ENCODE measurements at regions not wholly inside any gene's neighbourhood (a gene's known extent, or its start where the extent isn't known, plus 50 kb on each side); places are given as distances from the start of the nearest gene placed in this dataset.
"Not testable (repeated sequence)": the region's sequence is repeated elsewhere in the genome, so short reads cannot be mapped to it uniquely, and the experiment has no call there.

DNA sequence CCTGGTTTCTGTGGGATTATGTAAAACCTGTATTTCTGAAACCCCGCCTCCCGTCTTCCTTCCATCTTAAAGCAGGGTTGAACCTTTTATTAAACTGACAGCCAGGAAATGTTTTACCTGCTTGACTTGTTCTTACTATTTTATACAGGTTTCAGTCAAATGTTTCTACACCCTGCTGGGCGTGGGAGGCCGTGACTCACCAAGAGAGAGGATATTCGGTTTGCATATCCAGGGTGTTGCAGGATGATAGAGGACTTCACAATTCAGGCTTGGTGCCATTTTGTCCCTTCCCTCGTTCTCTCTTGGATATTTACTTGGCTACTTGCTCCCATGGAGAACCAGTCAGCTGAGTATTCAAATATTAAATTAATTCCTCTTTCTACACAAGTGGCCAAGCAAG lies 69.7 kb downstream of the ARF6 start:
- peak; percentile 74 for DNase-seq (ENCODE audit: extremely low spot score)
- 85% methylated on average over 6 of the region's 6 CpGs for WGBS
- Histone ChIP-seq H3K36me3 (ENCODE audit: insufficient read depth) (no peaks in the 10 kb centered on the region), H3K4me3 (ENCODE audit: low read depth, low read length) (no peak overlapping the region), H3K27ac (ENCODE audit: low read depth) (no peak overlapping the region), H3K4me1 (ENCODE audit: insufficient read depth) (no peaks in the 10 kb centered on the region)

GRCh38 chr14:49965068-49965651 lies 72.3 kb downstream of the ARF6 start:
- H3K4me1 ChIP-seq (ENCODE audit: insufficient read depth); H3K27ac ChIP-seq (ENCODE audit: low read depth); DNase-seq (ENCODE audit: extremely low spot score); H3K36me3 ChIP-seq (ENCODE audit: insufficient read depth); H3K4me3 ChIP-seq (ENCODE audit: low read depth, low read length): not testable (repeated sequence)
- 90% methylated on average over 8 of the region's 8 CpGs for WGBS

GRCh38 chr14:49966304-49966809 lies 73.5 kb downstream of the ARF6 start:
- peak overlapping the region; percentile 3 for H3K27ac ChIP-seq (ENCODE audit: low read depth)
- DNase-seq (ENCODE audit: extremely low spot score): no peak
- H3K4me1 ChIP-seq (ENCODE audit: insufficient read depth): no peaks in the 10 kb centered on the region
- H3K4me3 ChIP-seq (ENCODE audit: low read depth, low read length): no peak overlapping the region
- 51% methylated on average over 4 of the region's 4 CpGs for WGBS
- H3K36me3 ChIP-seq (ENCODE audit: insufficient read depth): no peaks in the 10 kb centered on the region

DNA sequence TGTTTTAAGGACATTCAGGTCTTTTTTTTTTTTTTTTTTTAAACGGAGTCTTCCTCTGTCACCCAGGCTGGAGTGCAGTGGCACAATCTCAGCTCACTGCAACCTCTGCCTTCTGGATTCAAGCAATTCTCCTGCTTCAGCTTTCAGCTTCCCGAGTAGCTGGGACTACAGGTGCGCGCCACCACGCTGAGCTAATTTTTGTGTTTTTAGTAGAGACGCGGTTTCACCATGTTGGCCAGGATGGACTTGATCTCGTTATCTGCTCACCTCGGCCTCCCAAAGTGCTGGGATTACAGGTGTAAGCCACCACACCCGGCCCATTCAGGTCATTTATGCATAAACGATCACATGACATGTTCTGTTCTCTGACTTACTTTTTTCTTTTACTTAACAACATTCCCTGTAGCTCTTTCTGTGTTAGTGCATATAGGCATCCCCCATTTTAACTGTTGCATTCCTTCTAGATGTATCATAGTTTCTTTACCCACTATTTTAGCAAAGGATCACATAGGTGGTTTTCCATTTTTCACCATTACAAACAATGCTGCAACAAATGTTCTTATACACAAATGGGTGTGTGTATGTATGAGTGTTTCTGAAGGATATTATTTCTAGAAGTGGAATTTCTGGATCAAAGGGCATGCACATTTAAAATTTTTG lies 74.2 kb downstream of the ARF6 start:
- 92% methylated on average over 11 of the region's 11 CpGs for WGBS
- no peaks in the 10 kb centered on the region for H3K36me3 ChIP-seq (ENCODE audit: insufficient read depth)
- DNase-seq (ENCODE audit: extremely low spot score): no peak
- no peak overlapping the region for H3K27ac ChIP-seq (ENCODE audit: low read depth)
- H3K4me3 ChIP-seq (ENCODE audit: low read depth, low read length): no peak overlapping the region
- H3K4me1 ChIP-seq (ENCODE audit: insufficient read depth): no peaks in the 10 kb centered on the region

DNA sequence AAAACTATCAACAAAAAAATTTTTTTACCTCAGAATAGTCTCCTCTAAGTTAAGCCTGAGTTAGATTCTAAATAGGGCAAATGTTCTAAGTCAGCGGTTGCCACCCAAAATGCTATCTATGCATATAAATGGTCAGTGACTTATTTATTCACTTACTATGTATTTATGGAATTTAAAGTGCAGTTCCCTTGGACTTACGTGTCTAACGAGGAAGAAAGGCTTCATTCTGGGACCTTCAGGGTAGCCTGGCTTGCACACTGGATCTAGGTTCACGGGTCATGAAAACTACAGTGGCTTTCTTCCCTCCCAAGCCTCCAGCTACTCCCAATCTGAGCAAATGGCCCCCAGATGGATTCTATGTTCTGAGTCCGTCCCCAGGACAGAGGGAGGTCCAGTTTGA lies 77.1 kb downstream of the ARF6 start:
- no peak overlapping the region for H3K27ac ChIP-seq (ENCODE audit: low read depth)
- no peaks in the 10 kb centered on the region for H3K4me1 ChIP-seq (ENCODE audit: insufficient read depth)
- DNase-seq (ENCODE audit: extremely low spot score): no peak
- WGBS: 77% methylated on average over 5 of the region's 5 CpGs
- no peak overlapping the region for H3K4me3 ChIP-seq (ENCODE audit: low read depth, low read length)
- H3K36me3 ChIP-seq (ENCODE audit: insufficient read depth): no peaks in the 10 kb centered on the region

DNA sequence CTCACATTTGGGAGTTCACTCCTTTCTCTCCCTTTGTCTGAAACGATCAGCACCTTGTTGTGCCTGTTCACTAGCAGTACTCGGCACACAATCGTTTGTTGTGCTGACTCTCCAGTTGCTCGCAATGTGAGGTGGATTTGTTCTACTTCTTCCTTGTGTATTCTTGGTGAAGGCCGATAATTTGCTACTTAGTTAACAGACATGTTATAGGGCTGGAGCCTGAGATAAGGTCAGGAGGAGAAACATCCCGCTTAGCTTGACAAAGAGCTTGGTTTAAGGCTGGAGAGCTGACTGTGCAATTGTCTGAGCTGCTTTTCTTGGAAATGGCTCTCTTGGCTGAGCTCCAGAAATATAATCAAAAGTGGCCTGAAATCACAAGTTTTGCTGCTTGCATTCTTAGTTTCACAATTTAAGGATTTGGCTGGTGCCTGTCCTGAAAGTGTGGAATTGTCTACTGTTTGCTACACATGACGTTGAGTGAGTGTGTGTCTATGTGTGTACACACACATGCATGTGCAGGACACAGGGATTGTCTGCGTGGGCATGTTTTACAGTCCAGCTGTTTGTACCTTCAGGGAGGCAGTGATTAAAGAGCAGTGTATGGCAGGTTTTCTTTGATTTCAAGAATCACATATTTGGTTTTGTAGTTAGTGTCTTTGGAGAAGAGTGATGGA lies 77.7 kb downstream of the ARF6 start:
- DNase-seq (ENCODE audit: extremely low spot score): no peak
- Histone ChIP-seq H3K36me3 (ENCODE audit: insufficient read depth) (no peaks in the 10 kb centered on the region), H3K4me1 (ENCODE audit: insufficient read depth) (no peaks in the 10 kb centered on the region), H3K27ac (ENCODE audit: low read depth) (peak overlapping the region; percentile 11), H3K4me3 (ENCODE audit: low read depth, low read length) (no peak overlapping the region)
- 25% methylated on average over 8 of the region's 8 CpGs for WGBS

DNA sequence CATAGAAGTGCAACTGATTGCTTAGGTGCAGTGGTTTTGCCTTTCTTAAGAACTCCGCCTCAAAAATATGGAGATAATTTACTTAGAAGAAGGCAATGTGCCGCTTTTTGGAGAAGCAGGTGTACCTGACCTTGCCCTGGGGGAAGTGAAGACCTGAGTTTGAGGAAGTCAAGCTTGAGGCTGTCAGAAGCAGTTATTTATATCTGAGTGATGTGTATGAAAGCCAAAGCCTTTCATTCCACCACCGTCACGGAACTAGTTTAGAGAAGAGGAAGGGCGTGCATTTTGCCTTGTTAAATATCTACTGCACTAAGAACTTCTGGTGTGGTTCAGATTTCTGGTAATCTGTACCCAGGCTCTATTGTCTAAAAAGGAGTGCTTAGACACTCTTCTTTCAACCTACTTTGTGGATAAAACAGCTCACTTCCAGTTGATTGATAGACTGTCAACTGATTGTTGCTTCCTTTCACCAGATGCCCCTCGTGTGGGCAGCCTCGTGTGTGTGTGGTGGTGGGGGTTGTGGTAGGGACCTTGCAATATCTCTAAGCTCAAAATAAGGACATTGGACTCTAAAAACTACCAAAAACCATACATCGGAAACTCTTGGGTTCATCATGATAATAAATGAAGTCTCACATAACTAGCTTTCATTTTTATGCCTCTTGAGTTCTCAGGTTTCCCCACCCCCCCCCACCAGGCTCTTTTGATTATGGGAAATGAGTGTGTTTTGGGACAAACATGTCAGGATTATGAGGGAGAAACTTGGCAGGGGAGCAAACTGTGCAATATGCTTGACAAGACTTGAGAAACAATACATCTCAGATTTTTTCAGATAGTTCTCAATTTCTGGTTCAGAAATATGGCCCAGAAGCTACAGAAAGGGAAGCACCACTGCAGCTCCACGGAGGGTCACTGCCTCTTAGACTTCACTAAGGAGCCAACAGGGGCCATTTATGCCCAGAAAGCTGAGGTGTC lies 78.6 kb downstream of the ARF6 start:
- H3K4me3 ChIP-seq (ENCODE audit: low read depth, low read length): no peak overlapping the region
- no peaks in the 10 kb centered on the region for H3K4me1 ChIP-seq (ENCODE audit: insufficient read depth)
- H3K36me3 ChIP-seq (ENCODE audit: insufficient read depth): no peaks in the 10 kb centered on the region
- DNase-seq (ENCODE audit: extremely low spot score): no peak
- peak overlapping the region; percentile 11 for H3K27ac ChIP-seq (ENCODE audit: low read depth)
- WGBS: 51% methylated on average over 9 of the region's 9 CpGs

DNA sequence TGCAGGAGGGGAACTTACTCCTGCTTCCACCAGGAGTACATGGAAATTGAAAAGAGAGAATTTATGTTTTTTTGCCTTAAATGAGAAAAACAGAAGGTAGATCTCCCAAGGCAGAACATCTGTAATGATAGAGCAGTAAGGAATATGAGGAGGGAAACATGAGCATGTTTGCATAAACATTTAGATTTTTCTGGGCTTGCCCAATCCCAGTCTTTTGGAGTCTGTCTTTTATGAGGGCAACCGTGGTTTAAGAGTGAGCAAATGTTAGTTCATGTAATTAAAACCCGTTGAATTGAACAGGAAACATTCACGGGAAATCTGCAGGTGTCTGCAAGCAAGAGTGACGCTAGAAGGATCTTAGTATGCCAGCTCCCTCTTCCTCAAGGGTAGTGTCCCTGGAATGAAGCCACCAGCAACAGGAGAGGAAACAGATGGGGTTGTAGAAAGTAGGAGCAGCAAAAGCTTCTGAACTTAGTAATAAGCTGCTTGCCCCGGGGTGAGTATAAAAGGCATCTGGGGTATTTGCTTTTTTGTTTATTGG lies 79.3 kb downstream of the ARF6 start:
- H3K4me1 ChIP-seq (ENCODE audit: insufficient read depth): no peaks in the 10 kb centered on the region

GRCh38 chr14:49972823-49973222 lies 79.9 kb downstream of the ARF6 start:
- H3K4me3 ChIP-seq (ENCODE audit: low read depth, low read length): no peak overlapping the region
- DNase-seq (ENCODE audit: extremely low spot score): no peak
- no peaks in the 10 kb centered on the region for H3K4me1 ChIP-seq (ENCODE audit: insufficient read depth)
- peak overlapping the region; percentile 61 for H3K27ac ChIP-seq (ENCODE audit: low read depth)
- WGBS: 5% methylated on average over 4 of the region's 4 CpGs
- H3K36me3 ChIP-seq (ENCODE audit: insufficient read depth): no peaks in the 10 kb centered on the region

More for the DNA sequence above, 79.3 kb downstream of the ARF6 start:
- 8% methylated on average over 5 of the region's 5 CpGs for WGBS
- no peak overlapping the region for H3K4me3 ChIP-seq (ENCODE audit: low read depth, low read length)
- H3K27ac ChIP-seq (ENCODE audit: low read depth): peak overlapping the region; percentile 61
- no peak for DNase-seq (ENCODE audit: extremely low spot score)
- no peaks in the 10 kb centered on the region for H3K36me3 ChIP-seq (ENCODE audit: insufficient read depth)

DNA sequence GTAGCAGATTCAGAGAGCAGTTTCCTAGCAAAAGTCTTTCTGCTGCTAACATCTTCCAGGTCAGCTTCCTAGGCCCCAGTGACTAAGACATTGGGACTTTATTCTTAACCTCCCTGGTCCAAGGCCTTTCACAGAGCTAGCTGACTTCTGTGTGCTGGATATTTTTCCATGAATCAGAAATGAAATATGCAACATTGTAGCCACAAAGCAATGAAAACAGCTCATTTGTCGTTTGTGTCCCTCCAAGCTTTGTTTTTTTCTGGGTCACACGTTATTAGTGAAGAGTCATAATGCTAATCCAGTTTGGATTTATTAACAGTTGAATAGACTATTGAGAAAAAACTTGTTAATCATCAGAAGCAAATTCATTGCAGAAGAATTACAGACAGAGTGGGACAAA lies 82.4 kb downstream of the ARF6 start:
- H3K27ac ChIP-seq (ENCODE audit: low read depth): no peak overlapping the region
- no peak for DNase-seq (ENCODE audit: extremely low spot score)
- WGBS: 33% methylated on average over 2 of the region's 2 CpGs
- no peaks in the 10 kb centered on the region for H3K4me1 ChIP-seq (ENCODE audit: insufficient read depth)
- H3K36me3 ChIP-seq (ENCODE audit: insufficient read depth): no peaks in the 10 kb centered on the region
- H3K4me3 ChIP-seq (ENCODE audit: low read depth, low read length): no peak overlapping the region

- H3K4me1 ChIP-seq (ENCODE audit: insufficient read depth): no peaks in the 10 kb centered on the region
- no peak overlapping the region for H3K27ac ChIP-seq (ENCODE audit: low read depth)
- no peak overlapping the region for H3K4me3 ChIP-seq (ENCODE audit: low read depth, low read length)
- WGBS: 84% methylated on average over 3 of the region's 3 CpGs
- no peak for DNase-seq (ENCODE audit: extremely low spot score)
- no peaks in the 10 kb centered on the region for H3K36me3 ChIP-seq (ENCODE audit: insufficient read depth)
These were observed 82.9 kb downstream of the ARF6 start for GRCh38 chr14:49975799-49976198.

GRCh38 chr14:49977126-49977841 lies 84.4 kb downstream of the ARF6 start:
- Histone ChIP-seq H3K27ac (ENCODE audit: low read depth) (peak overlapping the region; percentile 43), H3K4me3 (ENCODE audit: low read depth, low read length) (no peak overlapping the region), H3K36me3 (ENCODE audit: insufficient read depth) (no peaks in the 10 kb centered on the region), H3K4me1 (ENCODE audit: insufficient read depth) (no peaks in the 10 kb centered on the region)
- DNase-seq (ENCODE audit: extremely low spot score): no peak
- 92% methylated on average over 5 of the region's 5 CpGs for WGBS

DNA sequence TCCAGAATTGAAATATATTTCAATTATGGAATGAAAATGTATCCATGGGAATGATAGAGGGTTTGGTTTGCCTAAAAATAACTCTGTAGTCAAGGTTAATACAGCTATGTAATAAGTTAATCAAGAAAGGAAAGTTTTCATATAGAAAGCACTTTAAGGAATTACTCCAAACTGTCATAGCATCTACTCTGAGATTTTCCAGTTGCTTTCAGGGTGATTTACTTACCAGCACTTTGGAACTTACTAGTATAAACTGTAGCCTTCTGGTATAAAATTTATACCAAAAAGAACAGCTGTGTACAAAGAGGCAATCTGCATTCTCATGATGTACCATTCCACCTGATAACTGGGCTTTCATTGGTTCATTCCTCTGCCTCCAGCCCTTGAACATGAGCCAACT lies 87.1 kb downstream of the ARF6 start:
- no peaks in the 10 kb centered on the region for H3K4me1 ChIP-seq (ENCODE audit: insufficient read depth)
- no peak overlapping the region for H3K27ac ChIP-seq (ENCODE audit: low read depth)
- no peak for DNase-seq (ENCODE audit: extremely low spot score)

More for the DNA sequence above, 87.1 kb downstream of the ARF6 start:
- H3K36me3 ChIP-seq (ENCODE audit: insufficient read depth): no peaks in the 10 kb centered on the region
- H3K4me3 ChIP-seq (ENCODE audit: low read depth, low read length): no peak overlapping the region

Measured in urinary bladder (tissue), 3 donors.